ENCODE measurements at regions not wholly inside any gene's neighbourhood (a gene's known extent, or its start where the extent isn't known, plus 50 kb on each side); places are given as distances from the start of the nearest gene placed in this dataset.
A peak's percentile ranks its signal among the peaks of the same experiment; 100 is the strongest.

DNA sequence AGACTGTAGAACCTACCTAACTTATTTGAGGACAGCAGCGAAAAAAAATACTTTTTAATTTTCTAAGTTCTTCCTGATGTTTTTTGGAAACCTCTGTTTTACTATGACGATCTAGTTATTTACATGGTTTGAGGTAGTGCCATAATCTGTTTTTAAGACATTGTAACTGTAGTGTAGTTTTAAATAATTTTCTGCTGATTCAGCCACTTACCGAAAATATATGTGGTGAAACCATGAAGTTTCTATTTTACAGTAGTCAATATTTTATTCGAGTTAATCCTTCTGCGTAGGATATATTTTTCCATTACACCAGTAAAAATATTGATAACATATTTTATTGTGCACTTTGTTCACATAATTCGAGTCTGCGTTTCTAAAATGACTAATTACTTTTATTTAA, 121.7 kb upstream of the RRP15 start:
- TF ChIP-seq, protein P1, sequence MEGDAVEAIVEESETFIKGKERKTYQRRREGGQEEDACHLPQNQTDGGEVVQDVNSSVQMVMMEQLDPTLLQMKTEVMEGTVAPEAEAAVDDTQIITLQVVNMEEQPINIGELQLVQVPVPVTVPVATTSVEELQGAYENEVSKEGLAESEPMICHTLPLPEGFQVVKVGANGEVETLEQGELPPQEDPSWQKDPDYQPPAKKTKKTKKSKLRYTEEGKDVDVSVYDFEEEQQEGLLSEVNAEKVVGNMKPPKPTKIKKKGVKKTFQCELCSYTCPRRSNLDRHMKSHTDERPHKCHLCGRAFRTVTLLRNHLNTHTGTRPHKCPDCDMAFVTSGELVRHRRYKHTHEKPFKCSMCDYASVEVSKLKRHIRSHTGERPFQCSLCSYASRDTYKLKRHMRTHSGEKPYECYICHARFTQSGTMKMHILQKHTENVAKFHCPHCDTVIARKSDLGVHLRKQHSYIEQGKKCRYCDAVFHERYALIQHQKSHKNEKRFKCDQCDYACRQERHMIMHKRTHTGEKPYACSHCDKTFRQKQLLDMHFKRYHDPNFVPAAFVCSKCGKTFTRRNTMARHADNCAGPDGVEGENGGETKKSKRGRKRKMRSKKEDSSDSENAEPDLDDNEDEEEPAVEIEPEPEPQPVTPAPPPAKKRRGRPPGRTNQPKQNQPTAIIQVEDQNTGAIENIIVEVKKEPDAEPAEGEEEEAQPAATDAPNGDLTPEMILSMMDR (IDR thresholded peaks at IDR 0.05) = no peak

DNA sequence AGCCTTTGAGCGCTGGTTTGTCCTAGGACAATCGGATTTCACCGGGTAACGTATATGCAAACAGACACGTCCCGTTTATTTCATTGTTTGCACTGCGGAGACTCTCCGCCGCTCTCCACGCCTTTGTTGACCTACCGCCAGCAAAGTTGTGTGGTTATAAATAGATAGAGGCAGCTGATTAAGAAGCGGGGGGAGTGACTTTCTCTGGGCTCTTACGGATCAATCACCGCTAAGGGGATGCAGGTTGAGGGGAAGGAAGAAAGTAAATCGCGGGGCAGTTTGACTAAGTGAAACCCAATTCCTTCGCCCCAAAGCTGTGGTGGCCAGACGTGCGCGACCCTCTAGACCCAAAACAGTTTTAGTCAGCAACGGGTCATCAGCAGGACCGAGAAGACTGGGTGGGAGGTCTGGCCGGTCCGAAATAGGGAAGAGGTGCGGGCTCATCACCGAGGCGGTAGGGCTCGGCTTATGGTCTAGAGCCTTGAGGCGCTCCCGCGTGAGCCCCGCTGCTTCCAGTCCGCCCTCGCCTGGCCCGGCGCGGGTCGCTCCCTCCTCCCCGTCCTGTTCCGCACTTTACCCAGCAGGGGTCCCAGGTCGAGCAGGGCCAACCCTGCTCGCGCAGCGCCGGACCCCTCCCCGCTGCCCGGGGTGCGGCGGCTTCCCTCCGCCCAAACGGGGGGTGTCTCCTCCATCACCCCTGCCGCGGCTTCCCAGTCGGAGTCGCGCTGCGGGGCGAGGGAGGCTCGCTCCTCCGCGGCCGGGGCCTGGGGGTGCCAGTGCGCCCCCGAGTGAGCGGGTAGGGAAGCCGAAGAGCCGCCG, 120.8 kb upstream of the RRP15 start:
- TF ChIP-seq, protein P1 (IDR thresholded peaks at IDR 0.05) = no peak

DNA sequence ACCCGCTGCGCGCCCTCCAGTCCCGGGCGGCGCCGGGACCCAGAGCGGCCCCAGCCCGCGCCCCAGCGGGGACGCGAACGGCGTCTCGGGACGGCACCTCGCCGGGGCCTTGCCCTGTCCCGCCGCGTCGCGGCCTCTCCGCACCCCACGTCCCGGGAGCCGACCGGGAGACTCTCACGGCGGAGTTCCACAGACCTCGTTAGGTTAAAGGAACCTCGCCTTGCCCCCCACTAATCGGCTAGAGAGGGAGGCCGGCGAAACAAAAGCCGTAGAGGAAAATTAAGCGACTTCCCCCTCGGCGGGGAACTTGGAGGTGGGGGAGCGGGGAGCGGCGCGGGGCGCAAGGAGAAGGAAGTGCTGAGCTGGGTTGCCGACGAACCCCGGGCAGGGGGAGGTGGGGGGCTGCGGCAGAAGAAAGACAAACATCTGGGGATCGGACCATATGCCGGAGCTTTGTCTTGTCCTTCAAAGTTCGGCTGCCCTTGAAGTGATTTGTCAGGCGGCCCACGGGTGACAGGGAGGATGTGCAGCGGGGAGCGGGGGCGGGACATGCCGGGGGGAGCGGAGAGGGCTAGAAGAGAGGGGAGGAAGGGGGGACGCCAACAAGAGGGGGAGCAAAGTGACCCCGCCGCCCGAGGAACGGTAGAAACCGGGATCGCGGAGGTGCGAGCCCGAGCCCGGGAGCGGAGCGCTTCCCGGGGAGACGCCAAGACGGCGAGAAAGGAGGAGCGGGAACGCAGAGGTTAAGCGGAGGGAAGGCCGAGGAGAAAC, 120.0 kb upstream of the RRP15 start:
- TF ChIP-seq, protein P1 (IDR thresholded peaks at IDR 0.05) = no peak

DNA sequence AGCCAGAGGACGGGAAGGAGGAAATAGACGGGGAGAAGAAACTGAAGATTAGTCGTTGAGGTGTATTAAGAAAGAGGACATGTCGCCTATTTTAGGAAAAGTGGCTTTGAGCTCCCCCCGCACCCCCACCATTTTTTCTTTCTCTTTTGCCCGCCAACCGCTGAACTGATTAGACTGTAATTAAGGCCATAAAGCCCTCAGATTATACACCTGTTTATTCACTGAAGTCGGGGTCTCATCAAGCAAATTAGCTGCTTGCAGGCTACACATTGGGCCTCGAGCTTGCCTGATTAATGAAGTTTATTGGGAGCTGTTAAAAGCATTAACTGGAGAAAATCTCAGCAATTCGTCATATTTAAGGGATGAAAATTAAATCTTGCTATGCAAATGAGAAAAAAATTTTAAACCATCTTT, 119.4 kb upstream of the RRP15 start:
- TF ChIP-seq, protein P1 (IDR thresholded peaks at IDR 0.05) = no peak

DNA sequence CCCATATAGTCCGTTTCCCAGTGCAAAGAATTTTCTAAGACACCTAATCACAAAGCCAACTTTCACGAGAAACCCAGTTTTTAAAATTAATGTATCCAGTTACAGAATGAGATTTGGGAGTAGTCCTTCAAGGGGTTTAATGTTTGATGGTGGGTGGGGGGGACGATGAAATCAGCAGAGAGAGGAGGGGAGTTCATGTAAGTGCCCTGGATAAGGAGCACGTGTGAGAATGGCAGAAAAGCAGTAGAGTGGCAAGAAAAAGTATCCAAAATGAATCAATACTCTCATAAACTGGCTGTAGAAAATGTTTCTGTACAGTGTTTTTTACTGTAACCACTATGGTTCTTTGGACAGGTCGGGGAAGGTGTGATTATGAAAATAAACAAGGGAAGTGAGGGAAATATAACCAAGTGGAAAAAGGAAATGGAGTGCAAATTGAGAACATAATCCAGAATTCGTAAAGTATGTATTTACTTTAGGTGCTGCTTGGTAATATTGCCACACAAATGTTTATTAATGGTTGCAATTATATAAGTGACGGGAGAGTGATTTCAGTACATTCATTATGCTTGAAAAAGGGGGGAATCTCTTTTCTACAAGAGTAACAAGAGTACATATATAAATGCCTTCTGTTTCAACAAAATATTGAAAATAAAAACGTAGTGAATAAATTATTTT, 118.7 kb upstream of the RRP15 start:
- TF ChIP-seq, protein P1 (IDR thresholded peaks at IDR 0.05) = no peak

DNA sequence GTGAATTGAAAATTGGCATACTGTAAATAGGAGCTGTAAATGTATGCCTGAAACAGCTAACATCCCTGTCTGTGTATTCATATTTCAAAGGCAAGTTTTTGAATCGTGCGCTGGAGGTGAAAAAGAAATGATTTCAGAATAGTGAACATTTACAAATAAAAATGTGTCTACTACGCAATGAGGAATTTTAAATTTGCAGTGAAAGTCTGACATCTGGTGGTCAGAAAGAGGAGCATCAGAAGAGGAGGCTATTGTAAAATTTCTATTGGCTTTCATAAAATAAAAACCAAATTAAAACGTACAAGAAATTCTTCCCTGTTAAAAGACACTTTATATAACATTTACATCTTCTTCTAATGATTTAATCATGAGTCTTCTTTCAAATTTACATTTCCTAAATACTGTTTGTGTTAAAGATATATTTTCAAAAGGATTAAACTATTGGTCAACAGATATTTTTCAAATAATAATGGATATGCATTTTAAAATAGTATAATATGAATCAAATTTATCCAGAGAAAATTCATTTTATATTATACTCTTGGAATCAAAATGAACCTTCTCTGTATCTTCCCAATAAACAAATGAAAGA, 113.7 kb upstream of the RRP15 start:
- TF ChIP-seq, protein P1 (IDR thresholded peaks at IDR 0.05) = peak; percentile 93

DNA sequence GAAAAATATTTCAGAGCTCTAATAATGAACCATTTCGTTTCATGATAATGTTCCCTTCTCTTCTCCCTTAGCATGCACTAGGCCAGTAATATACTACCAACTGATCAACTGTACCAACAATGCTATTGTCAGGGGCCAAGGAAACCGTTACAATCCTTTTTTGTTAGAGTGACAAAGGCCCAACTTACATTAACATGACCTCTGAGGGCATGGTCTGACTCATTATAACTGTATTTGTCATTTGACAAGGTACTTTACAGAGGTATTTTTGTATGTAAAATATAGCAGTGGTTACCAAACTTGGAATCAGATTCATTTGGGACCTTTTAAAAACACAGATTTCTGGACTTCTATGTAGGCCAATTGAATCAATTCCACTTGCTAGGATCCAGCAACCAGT, 102.6 kb upstream of the RRP15 start:
- TF ChIP-seq, protein P1 (IDR thresholded peaks at IDR 0.05) = no peak

All from LNCAP (cell line).